OCI-LY7 (cell line): ENCODE measurements at regions not wholly inside any gene's neighbourhood (a gene's known extent, or its start where the extent isn't known, plus 50 kb on each side); places are given as distances from the start of the nearest gene placed in this dataset.

Source experiments
- BruUV-seq: library from RNA; stranded (reverse); fragments of 400-500 nt; replicated peaks from 2 replicates; lab custom pipeline; 2021; lab: Mats Ljungman, UMichigan
- CTCF ChIA-PET: fragments of 300-600 bp; sonication (Branson Sonifier 250); formaldehyde crosslinking; loops from one replicate; lab custom pipeline; 2022; ENCODE audit warnings: antibody characterized with exemption; ENCODE audit not compliant: unreplicated experiment; lab: Charles Lee
- POLR2A ChIA-PET: fragments of 300-600 bp; sonication (Branson Sonifier 250); formaldehyde crosslinking; loops from one replicate; lab custom pipeline; 2022; ENCODE audit warnings: antibody characterized with exemption; lab: Charles Lee
- DNase-seq: peaks from one replicate; pipeline ENCODE4 v3.0.0-alpha.2; 2015; ENCODE audit warnings: low spot score
- H2AFZ ChIP-seq: fragments of 200-600 bp; sonication (generic), shearing (Covaris generic); 2 replicates; pipeline ENCODE4 v1.6.1; 2014; ENCODE audit warnings: mild to moderate bottlenecking, antibody characterized with exemption, low read length, moderate library complexity
- H3K27ac ChIP-seq: fragments of 200-600 bp; sonication (generic); 2 replicates; pipeline ENCODE4 v1.5.1; 2014; ENCODE audit warnings: mixed run types, low read depth, mild to moderate bottlenecking, moderate library complexity, low read length, inconsistent platforms; ENCODE audit not compliant: poor library complexity, severe bottlenecking
- H3K36me3 ChIP-seq: fragments of 200-600 bp; sonication (generic); 2 replicates; pipeline ENCODE4 v1.6.1; 2014; ENCODE audit warnings: mild to moderate bottlenecking, antibody characterized with exemption, low read length, moderate library complexity, mixed read lengths; ENCODE audit not compliant: insufficient read depth
- H3K4me1 ChIP-seq: fragments of 200-600 bp; sonication (generic); 2 replicates; pipeline ENCODE4 v1.5.1; 2014; ENCODE audit warnings: mild to moderate bottlenecking, low read length; ENCODE audit not compliant: insufficient read depth, poor library complexity, severe bottlenecking
- H3K4me2 ChIP-seq: fragments of 200-600 bp; sonication (generic); 2 replicates; pipeline ENCODE4 v1.6.1; 2014; ENCODE audit warnings: mild to moderate bottlenecking, low read length
- H3K4me3 ChIP-seq: fragments of 200-600 bp; sonication (generic); 2 replicates; pipeline ENCODE4 v1.5.1; 2014; ENCODE audit warnings: mild to moderate bottlenecking, low read depth, low read length; ENCODE audit not compliant: poor library complexity, severe bottlenecking
- H3K79me2 ChIP-seq: fragments of 200-600 bp; sonication (generic); 2 replicates; pipeline ENCODE4 v1.6.1; 2016; ENCODE audit warnings: low read depth, mild to moderate bottlenecking, low read length, moderate library complexity, mixed read lengths; ENCODE audit not compliant: insufficient read depth
- H3K9me2 ChIP-seq: fragments of 200-600 bp; sonication (generic); 2 replicates; pipeline ENCODE4 v1.6.1; 2016; ENCODE audit warnings: mild to moderate bottlenecking, low read length, mixed read lengths; ENCODE audit not compliant: insufficient read depth
- H3K9me3 ChIP-seq: fragments of 200-600 bp; sonication (generic); 2 replicates; pipeline ENCODE4 v1.6.1; 2014; ENCODE audit warnings: mild to moderate bottlenecking, mixed run types, low read length, mixed read lengths
- H4K20me1 ChIP-seq: fragments of 200-600 bp; sonication (generic); 2 replicates; pipeline ENCODE4 v1.6.1; 2014; ENCODE audit warnings: mild to moderate bottlenecking, antibody characterized with exemption, low read length, moderate library complexity, mixed read lengths; ENCODE audit not compliant: insufficient read depth
- EZH2phosphoT487 ChIP-seq: fragments of 200-600 bp; sonication (generic); IDR thresholded peaks from 2 replicates; pipeline ENCODE4 v1.6.1; 2018; ENCODE audit warnings: low read depth, borderline replicate concordance, mild to moderate bottlenecking, mixed run types, antibody characterized with exemption, low read length, moderate library complexity, mixed read lengths
- intact Hi-C: fragments of 100-400 bp; cut with micrococcal nuclease; formaldehyde crosslinking; loops from one replicate; pipeline ENCODE4 v1.10.0; 2022; ENCODE audit not compliant: unreplicated experiment
- TF ChIP-seq, protein P1 (sequence below): fragments of 200-600 bp; sonication (generic); conservative IDR thresholded peaks from 2 replicates; pipeline ENCODE4 v1.5.1; 2014; ENCODE audit warnings: mild to moderate bottlenecking, antibody characterized with exemption, low read length, moderate library complexity, mixed read lengths

DNA sequence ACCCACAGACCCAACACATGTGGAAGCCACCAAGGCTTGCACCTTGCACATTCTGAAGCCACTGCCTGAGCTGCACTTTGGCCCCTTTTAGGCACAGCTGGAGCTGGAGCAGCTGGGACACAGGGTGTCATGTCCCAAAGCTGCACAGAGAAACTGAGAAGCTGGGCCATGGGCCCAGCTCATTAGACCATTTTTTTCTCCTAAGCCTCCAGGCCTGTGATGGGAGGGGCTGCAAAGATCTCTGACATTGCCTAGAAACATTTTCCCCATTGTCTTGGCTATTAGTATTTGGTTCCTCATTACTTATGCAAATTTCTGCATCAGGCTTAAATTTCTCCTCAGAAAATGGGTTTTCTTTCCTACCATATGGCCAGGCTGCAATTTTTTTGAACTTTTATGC, 447.4 kb upstream of the HS3ST1 start:
- intact Hi-C loops, result no loop called here
- Histone ChIP-seq H3K4me3 (no peak overlapping the region), H3K79me2 (no peaks in the 10 kb centered on the region), H3K27ac (no peak overlapping the region), H2AFZ (no peak overlapping the region), H3K4me2 (no peak overlapping the region), H4K20me1 (no peaks in the 10 kb centered on the region), H3K9me2 (no peaks in the 10 kb centered on the region), H3K36me3 (no peaks in the 10 kb centered on the region), H3K4me1 (no peaks in the 10 kb centered on the region), H3K9me3 (no peaks in the 10 kb centered on the region)
- TF ChIP-seq, protein P1, sequence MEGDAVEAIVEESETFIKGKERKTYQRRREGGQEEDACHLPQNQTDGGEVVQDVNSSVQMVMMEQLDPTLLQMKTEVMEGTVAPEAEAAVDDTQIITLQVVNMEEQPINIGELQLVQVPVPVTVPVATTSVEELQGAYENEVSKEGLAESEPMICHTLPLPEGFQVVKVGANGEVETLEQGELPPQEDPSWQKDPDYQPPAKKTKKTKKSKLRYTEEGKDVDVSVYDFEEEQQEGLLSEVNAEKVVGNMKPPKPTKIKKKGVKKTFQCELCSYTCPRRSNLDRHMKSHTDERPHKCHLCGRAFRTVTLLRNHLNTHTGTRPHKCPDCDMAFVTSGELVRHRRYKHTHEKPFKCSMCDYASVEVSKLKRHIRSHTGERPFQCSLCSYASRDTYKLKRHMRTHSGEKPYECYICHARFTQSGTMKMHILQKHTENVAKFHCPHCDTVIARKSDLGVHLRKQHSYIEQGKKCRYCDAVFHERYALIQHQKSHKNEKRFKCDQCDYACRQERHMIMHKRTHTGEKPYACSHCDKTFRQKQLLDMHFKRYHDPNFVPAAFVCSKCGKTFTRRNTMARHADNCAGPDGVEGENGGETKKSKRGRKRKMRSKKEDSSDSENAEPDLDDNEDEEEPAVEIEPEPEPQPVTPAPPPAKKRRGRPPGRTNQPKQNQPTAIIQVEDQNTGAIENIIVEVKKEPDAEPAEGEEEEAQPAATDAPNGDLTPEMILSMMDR, result no peak
- TF ChIP-seq EZH2phosphoT487, result no peak
- CTCF ChIA-PET, result no interaction called here
- no TSS peak for BruUV-seq
- POLR2A ChIA-PET, result no interaction called here
- DNase-seq, result no peak

DNA sequence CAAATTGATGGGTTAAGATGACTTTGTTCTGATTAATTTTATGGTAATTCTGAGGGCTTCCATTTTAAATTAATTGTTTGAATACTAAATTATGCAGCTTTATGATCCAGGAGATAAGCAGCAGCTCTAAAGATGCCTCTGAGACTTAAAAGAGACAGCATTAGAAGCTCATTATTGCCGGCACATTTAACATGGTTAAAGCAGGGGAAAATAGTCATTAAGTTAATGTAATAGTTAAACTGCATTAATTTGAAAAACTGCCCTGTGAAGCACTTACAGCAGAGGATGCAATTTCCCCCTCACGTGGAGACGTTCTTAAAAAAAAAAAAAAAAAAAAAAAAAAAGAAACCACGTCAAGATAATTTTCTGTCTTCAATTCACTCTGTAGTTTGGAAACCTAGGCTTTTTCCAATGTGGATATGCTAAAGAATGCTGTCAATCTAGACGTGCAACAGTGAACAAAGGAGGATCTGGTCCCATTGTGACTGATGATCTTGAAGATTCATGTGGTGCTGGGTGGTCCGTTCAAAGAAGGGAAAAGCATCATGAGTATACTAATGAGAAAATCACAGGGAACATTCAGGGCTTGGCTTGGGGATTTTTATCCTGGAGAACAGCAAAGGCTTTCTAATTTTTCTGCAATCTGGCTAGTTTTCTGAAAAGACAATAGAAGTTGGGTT, 440.6 kb upstream of the HS3ST1 start:
- no peaks in the 10 kb centered on the region for H3K9me2 ChIP-seq
- no TSS peak for BruUV-seq
- H3K4me3 ChIP-seq, result no peak overlapping the region
- DNase-seq, result no peak
- H2AFZ ChIP-seq, result no peak overlapping the region
- H3K4me2 ChIP-seq, result no peak overlapping the region
- CTCF ChIA-PET, result no interaction called here
- intact Hi-C loops, result no loop called here
- H3K27ac ChIP-seq, result no peak overlapping the region
- no peaks in the 10 kb centered on the region for H3K36me3 ChIP-seq
- no peaks in the 10 kb centered on the region for H3K9me3 ChIP-seq
- no peaks in the 10 kb centered on the region for H3K79me2 ChIP-seq
- no peaks in the 10 kb centered on the region for H4K20me1 ChIP-seq
- POLR2A ChIA-PET, result interaction anchor here (0.6 kb wide), 1 partner anchor 10 kb away, joined by 4 read pairs; no protein-coding TSS in a partner anchor
- H3K4me1 ChIP-seq, result no peaks in the 10 kb centered on the region
- no peak for TF ChIP-seq EZH2phosphoT487
- TF ChIP-seq, protein P1, result no peak

DNA sequence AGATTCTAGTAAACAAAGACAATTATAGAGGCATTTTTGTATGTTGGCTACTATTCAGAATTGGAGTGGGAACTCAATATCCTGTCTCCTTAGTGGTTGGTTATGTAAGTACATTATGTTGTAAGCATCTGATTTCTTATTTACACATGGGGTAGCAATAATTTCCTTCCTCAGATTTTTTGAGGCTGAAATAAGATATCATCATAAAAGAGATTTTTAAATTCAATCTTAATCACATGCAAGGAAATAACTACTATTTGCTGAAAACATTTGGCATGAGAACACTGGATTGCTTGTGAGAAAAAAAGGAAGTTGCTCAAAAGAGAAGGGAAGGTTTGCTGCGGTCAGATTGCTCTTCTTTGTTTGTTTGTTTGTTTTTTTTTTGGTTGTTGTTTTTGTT, 437.7 kb upstream of the HS3ST1 start:
- Histone ChIP-seq H3K4me2 (no peak overlapping the region), H2AFZ (no peak overlapping the region), H4K20me1 (no peaks in the 10 kb centered on the region), H3K27ac (no peak overlapping the region), H3K4me1 (no peaks in the 10 kb centered on the region), H3K4me3 (no peak overlapping the region), H3K9me2 (no peaks in the 10 kb centered on the region), H3K79me2 (no peaks in the 10 kb centered on the region), H3K9me3 (no peaks in the 10 kb centered on the region), H3K36me3 (no peaks in the 10 kb centered on the region)
- ChIA-PET POLR2A (interaction anchor here (1.1 kb wide), 1 partner anchor 13 kb away, joined by 3 read pairs; no protein-coding TSS in a partner anchor), CTCF (no interaction called here)
- intact Hi-C loops, result no loop called here
- TF ChIP-seq EZH2phosphoT487, result no peak
- TF ChIP-seq, protein P1, result no peak
- DNase-seq, result no peak
- BruUV-seq, result no TSS peak
